WI38 (cell line): ENCODE measurements at regions not wholly inside any gene's neighbourhood (a gene's known extent, or its start where the extent isn't known, plus 50 kb on each side); places are given as distances from the start of the nearest gene placed in this dataset.

ENCODE experiments used
- H3K4me3 ChIP-seq: 2 replicates; pipeline ENCODE4 v1.5.1; 2011; ENCODE audit warnings: low read depth, mild to moderate bottlenecking, control low read depth, low read length
- TF ChIP-seq, protein P1 (sequence below): IDR thresholded peaks from 2 replicates; pipeline ENCODE4 v1.5.1; 2012; ENCODE audit warnings: low read depth, mild to moderate bottlenecking, control low read depth, low read length

DNA sequence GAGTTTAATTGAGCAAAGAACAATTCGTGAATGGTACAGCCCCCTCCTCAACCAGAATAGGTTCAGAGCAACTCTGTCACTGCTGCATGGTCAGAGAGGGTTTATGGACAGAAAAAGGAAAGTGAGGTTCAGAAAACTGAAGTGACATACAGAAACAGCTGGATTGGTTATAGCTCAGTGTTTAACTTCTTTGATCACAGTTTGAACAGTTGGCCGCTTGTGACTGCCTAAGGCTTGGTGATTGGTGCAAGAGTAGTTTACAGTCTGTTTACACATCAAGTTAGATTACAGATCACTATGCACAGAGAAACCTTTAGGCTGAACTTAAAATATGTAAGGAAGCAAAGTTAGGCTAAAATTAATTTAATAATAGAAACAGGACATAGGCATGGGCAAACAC, 459.2 kb downstream of the KCNJ3 start:
- H3K4me3 ChIP-seq, result no peak overlapping the region
- TF ChIP-seq, protein P1, sequence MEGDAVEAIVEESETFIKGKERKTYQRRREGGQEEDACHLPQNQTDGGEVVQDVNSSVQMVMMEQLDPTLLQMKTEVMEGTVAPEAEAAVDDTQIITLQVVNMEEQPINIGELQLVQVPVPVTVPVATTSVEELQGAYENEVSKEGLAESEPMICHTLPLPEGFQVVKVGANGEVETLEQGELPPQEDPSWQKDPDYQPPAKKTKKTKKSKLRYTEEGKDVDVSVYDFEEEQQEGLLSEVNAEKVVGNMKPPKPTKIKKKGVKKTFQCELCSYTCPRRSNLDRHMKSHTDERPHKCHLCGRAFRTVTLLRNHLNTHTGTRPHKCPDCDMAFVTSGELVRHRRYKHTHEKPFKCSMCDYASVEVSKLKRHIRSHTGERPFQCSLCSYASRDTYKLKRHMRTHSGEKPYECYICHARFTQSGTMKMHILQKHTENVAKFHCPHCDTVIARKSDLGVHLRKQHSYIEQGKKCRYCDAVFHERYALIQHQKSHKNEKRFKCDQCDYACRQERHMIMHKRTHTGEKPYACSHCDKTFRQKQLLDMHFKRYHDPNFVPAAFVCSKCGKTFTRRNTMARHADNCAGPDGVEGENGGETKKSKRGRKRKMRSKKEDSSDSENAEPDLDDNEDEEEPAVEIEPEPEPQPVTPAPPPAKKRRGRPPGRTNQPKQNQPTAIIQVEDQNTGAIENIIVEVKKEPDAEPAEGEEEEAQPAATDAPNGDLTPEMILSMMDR, result no peak

DNA sequence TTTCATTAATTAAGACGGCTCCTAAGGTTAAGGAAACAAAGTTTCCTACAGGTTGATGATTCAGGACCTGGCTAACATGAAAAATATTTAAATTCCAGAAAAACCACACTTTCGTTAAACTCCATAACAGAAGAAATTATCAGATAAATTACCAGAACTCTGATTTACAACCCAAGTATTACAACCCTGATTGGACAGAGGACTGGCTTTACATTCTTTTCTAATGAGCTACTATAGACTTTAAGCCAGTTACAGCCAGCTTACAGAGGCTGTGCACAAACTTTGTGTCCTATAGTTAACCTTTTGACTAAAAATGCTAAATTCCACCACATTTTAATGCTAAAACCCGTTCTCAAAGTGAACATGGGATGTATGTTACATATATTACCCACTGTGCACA, 458.6 kb downstream of the KCNJ3 start:
- TF ChIP-seq, protein P1, result no peak

DNA sequence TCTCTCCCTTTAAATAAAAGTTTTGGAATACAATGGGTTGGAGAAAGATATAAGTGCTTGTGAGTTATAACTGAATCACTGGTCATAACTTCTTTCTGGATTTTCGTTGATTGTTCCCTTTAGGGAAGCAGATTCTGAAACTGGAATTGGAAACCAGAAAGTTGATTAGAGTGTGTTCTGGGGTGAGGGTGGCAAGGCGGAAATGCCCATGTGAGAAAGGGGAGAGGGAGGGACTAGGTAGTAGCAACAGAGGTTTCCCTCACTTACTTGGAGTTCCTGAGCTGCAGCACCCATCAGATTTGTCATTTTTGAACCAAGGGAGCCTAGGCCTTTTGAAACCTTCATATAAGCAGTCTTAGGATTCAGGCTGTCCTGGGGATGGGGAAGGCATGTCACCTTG, 453.4 kb downstream of the KCNJ3 start:
- H3K4me3 ChIP-seq, result no peak overlapping the region
- TF ChIP-seq, protein P1, result no peak

More for the DNA sequence above, 458.6 kb downstream of the KCNJ3 start:
- no peak overlapping the region for H3K4me3 ChIP-seq

DNA sequence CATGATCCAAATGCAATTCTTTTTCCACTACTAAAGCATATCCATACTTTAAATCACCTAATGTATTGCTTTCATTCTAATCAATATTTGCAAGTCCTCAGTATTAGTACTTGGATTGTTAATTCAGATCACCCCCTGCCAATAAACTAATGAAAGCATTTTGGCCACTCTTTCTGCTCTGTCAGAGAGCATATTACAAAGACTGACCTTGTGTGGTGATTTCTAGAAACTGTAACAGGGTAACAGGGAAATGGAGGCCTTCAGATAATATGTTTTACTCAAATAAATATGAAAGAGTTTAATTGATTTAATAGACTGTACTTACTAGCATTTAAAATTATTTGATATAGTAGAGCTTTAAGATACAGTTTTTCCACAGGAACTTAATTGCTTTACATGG, 453.0 kb downstream of the KCNJ3 start:
- TF ChIP-seq, protein P1, result no peak
- H3K4me3 ChIP-seq, result no peak overlapping the region

DNA sequence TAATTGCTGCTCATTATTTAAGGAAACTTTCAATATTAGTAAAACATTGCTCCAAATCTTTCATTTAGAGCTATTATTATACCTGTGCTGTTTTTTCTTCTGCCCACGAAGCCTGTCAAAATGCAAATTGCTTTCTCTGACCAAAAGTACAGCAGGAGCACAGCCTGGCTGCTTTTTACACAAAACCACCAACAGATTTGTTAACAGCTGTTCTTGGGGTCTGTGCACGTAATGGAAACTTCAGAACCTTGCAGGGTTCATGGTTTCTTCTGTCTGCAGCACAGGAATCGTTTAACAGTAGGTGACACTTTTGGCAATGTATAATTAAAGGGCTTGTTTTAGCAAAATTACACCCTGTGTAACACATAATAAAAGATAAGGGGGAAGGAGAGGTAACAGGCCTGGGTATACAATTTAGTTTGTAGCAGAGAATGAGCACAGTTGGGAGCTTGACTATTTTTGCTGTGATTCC, 447.3 kb downstream of the KCNJ3 start:
- TF ChIP-seq, protein P1, result no peak
- H3K4me3 ChIP-seq, result no peak overlapping the region

DNA sequence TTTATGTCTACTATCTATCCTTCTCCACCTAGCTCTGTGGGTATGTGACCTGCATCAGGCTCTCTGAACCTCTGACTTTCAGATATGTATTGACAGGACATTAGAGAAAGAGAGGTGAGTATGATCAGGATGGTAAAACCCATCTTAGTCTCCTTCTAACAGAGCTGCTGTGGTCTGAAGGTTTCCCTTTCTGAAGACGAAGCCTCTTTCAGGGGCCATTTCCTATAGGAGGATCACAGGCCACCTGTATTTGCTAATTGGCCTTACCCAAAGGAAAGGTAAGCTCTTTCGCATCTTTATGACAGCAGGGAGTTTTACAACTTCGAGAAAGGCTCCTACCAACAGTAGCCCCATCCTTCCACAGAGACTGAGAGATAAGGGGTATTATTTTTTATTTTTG, 442.9 kb downstream of the KCNJ3 start:
- no peak overlapping the region for H3K4me3 ChIP-seq
- TF ChIP-seq, protein P1, result no peak

DNA sequence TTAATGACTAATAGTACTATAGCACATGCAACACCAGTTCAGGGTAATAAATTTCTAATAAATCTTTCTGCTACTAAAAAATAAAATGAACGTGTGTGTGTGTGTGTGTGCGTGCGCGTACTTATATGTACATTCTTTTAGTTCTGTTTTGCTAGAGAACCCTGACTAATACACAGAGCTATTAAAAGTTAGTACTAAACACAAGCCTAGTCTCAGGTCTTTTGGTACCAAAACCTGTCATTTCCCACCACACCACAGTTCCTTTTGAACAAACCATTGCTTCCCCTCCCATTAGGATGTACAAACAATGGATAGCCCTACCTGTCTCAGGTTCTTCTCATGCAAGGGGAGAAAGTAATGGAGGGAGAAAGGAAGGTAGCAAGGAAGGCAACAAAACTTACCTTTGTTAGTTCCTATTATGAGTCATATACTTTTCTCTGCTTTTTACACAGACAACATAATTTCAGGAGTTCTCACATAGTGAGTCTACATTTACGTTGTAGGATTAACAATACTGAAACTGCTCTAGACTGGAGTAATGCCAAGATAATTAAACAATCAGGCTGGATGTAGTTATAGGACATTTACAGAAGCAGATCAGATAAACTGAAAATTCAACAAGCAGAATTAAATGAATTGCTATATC, 427.2 kb downstream of the KCNJ3 start:
- TF ChIP-seq, protein P1, result no peak
- H3K4me3 ChIP-seq, result no peak overlapping the region
